CD8-positive, alpha-beta memory T cell (primary cell): ENCODE measurements at regions not wholly inside any gene's neighbourhood (a gene's known extent, or its start where the extent isn't known, plus 50 kb on each side); places are given as distances from the start of the nearest gene placed in this dataset.

Source experiments
- CTCF ChIA-PET: fragments of 350-600 bp; sonication (Branson Sonifier 250); formaldehyde crosslinking; loops from one replicate; lab custom pipeline; 2021; ENCODE audit warnings: antibody characterized with exemption; lab: Charles Lee
- POLR2A ChIA-PET: fragments of 350-600 bp; sonication (Branson Sonifier 250); formaldehyde crosslinking; loops from one replicate; lab custom pipeline; 2021; ENCODE audit warnings: antibody characterized with exemption; lab: Charles Lee
- DNase-seq, 5 donors: peaks; one replicate each; pipeline versions ENCODE4 v3.0.0 to v3.0.0-alpha.2; 2020 to 2022; ENCODE audit warnings: mixed read lengths in 1 of 5
- H3K27ac ChIP-seq: one replicate; pipeline ENCODE4 v1.7.0; 2013; ENCODE audit warnings: low read depth, mild to moderate bottlenecking, low read length, moderate library complexity
- H3K27me3 ChIP-seq: 2 replicates; pipeline ENCODE4 v1.7.0; 2013; ENCODE audit warnings: low read length, mild to moderate bottlenecking; ENCODE audit not compliant: insufficient read depth, poor library complexity, severe bottlenecking
- H3K36me3 ChIP-seq: 2 replicates; pipeline ENCODE4 v1.7.0; 2013; ENCODE audit warnings: mild to moderate bottlenecking, low read length, moderate library complexity; ENCODE audit not compliant: insufficient read depth
- H3K4me1 ChIP-seq: 2 replicates; pipeline ENCODE4 v1.7.0; 2013; ENCODE audit warnings: mild to moderate bottlenecking, low read length, moderate library complexity; ENCODE audit not compliant: insufficient read depth
- H3K4me3 ChIP-seq: 2 replicates; pipeline ENCODE4 v1.7.0; 2013; ENCODE audit warnings: mild to moderate bottlenecking, low read length
- H3K9me3 ChIP-seq: 2 replicates; pipeline ENCODE4 v1.7.0; 2013; ENCODE audit warnings: mild to moderate bottlenecking, low read length
- H3K27ac Mint-ChIP-seq, 8 donors: one replicate each; pipeline ENCODE4 v1.8.0; 2020 to 2021; ENCODE audit warnings: mixed read lengths in 8 of 8, mild to moderate bottlenecking in 6 of 8, inconsistent platforms in 3 of 8, moderate library complexity in 3 of 8
- H3K27me3 Mint-ChIP-seq, 2 donors: one replicate each; pipeline ENCODE4 v1.8.0; 2020 to 2021; ENCODE audit warnings: mixed read lengths in 2 of 2, mild to moderate bottlenecking in 1 of 2, moderate library complexity in 1 of 2
- H3K36me3 Mint-ChIP-seq, 3 donors: one replicate each; pipeline ENCODE4 v1.8.0; 2020 to 2021; ENCODE audit warnings: mixed read lengths in 3 of 3, inconsistent platforms in 1 of 3, mild to moderate bottlenecking in 1 of 3
- H3K4me1 Mint-ChIP-seq, 3 donors: one replicate each; pipeline ENCODE4 v1.8.0; 2020 to 2021; ENCODE audit warnings: mixed read lengths in 3 of 3, inconsistent platforms in 1 of 3, mild to moderate bottlenecking in 1 of 3
- H3K4me3 Mint-ChIP-seq, 7 donors: one replicate each; pipeline ENCODE4 v1.8.0; 2020 to 2021; ENCODE audit warnings: mixed read lengths in 7 of 7, mild to moderate bottlenecking in 6 of 7, moderate library complexity in 4 of 7, inconsistent platforms in 2 of 7
- H3K9me3 Mint-ChIP-seq, 5 donors: one replicate each; pipeline ENCODE4 v1.8.0; 2020 to 2022; ENCODE audit warnings: mixed read lengths in 5 of 5, mild to moderate bottlenecking in 3 of 5, moderate library complexity in 2 of 5, inconsistent platforms in 1 of 5

GRCh38 chr2:215532844-215533243, 97.0 kb upstream of the FN1 start:
- Mint-ChIP-seq H3K4me3 (no peak overlapping the region), H3K9me3 (peaks cover 0 to 12% (median 4%) of the 10 kb centered on the region in 5 donors), H3K36me3 (no peaks in the 10 kb centered on the region), H3K4me1 (no peaks in the 10 kb centered on the region), H3K27me3 (peaks cover 0 to 2% of the 10 kb centered on the region in 2 donors), H3K27ac (no peak overlapping the region)
- Histone ChIP-seq H3K27ac (no peak overlapping the region), H3K4me1 (no peaks in the 10 kb centered on the region), H3K4me3 (no peak overlapping the region), H3K9me3 (no peaks in the 10 kb centered on the region), H3K27me3 (no peaks in the 10 kb centered on the region), H3K36me3 (no peaks in the 10 kb centered on the region)
- ChIA-PET CTCF (no interaction called here), POLR2A (no interaction called here)
- no peak for DNase-seq

- Mint-ChIP-seq H3K4me3 (no peak overlapping the region), H3K27ac (no peak overlapping the region), H3K9me3 (peaks cover 0 to 12% (median 4%) of the 10 kb centered on the region in 5 donors), H3K36me3 (no peaks in the 10 kb centered on the region), H3K27me3 (peaks cover 0 to 2% of the 10 kb centered on the region in 2 donors), H3K4me1 (no peaks in the 10 kb centered on the region)
- ChIA-PET POLR2A (no interaction called here), CTCF (no interaction called here)
- no peak overlapping the region for H3K4me3 ChIP-seq
- H3K27me3 ChIP-seq = no peaks in the 10 kb centered on the region
- no peak for DNase-seq
- no peaks in the 10 kb centered on the region for H3K36me3 ChIP-seq
- no peaks in the 10 kb centered on the region for H3K9me3 ChIP-seq
- H3K4me1 ChIP-seq = no peaks in the 10 kb centered on the region
- H3K27ac ChIP-seq = no peak overlapping the region
Observed at GRCh38 chr2:215531284-215531683, 95.4 kb upstream of the FN1 start.

DNA sequence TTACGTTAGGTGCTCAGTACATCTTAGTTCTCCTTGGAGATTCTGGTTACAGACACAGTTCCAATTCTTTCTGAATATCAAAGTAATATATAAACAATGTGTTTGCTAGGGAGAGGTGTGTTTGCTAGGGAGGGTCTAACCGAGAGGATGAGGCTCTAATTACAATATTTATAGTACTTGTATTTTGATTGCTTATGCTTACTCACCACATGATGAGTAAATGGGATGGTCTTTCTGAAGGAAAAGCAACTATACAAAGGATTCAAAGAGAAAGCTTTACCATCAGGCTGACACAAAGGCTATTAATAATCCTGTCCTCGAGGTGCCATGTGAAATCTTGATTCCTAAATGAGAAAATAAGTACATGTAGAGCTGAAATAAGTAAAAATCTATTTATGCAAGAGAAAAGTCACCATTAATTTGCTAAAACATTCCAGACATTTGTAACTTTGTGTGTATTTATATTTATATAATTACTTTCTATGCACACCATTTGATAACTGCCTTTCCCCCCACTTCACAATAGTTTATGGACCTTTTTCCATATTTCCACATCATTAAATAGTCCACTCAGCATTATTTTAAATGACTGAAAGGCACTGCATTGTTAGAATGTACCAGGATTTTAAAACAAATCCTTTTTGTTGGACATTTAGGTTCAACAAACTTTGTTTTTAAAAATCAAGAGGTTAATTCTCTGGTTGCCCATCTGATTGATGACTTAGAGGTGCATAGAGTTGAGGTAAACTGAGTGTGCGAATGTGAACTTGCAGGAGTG, 94.5 kb upstream of the FN1 start:
- H3K4me3 Mint-ChIP-seq = no peak overlapping the region
- ChIA-PET CTCF (no interaction called here), POLR2A (no interaction called here)
- H3K27ac Mint-ChIP-seq = no peak overlapping the region
- H3K9me3 ChIP-seq = no peaks in the 10 kb centered on the region
- no peaks in the 10 kb centered on the region for H3K27me3 ChIP-seq
- H3K4me3 ChIP-seq = no peak overlapping the region
- peaks cover 0 to 12% (median 4%) of the 10 kb centered on the region in 5 donors for H3K9me3 Mint-ChIP-seq
- H3K27me3 Mint-ChIP-seq = peaks cover 0 to 5% of the 10 kb centered on the region in 2 donors
- no peaks in the 10 kb centered on the region for H3K36me3 ChIP-seq
- no peak for DNase-seq
- no peaks in the 10 kb centered on the region for H3K36me3 Mint-ChIP-seq
- H3K4me1 Mint-ChIP-seq = no peaks in the 10 kb centered on the region
- no peaks in the 10 kb centered on the region for H3K4me1 ChIP-seq
- no peak overlapping the region for H3K27ac ChIP-seq

DNA sequence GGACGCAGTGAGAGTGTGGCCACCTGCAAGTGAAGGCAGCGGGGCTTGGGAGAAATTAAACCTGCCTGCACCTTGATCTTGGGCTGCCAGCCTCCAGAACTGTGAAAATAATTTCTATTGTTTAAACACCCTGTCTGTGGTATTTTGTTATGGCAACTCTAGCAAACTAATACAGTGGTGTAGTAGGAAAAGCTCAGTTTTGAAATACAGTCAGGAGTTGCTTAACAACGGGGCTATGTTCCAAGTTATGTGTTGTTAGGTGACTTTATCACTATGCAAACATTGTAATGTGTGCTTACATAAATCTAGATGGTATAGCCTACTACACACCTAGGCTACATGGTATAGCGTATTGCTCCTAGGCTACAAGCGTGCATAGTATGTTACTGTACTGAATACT, 93.4 kb upstream of the FN1 start:
- POLR2A ChIA-PET = no interaction called here

DNA sequence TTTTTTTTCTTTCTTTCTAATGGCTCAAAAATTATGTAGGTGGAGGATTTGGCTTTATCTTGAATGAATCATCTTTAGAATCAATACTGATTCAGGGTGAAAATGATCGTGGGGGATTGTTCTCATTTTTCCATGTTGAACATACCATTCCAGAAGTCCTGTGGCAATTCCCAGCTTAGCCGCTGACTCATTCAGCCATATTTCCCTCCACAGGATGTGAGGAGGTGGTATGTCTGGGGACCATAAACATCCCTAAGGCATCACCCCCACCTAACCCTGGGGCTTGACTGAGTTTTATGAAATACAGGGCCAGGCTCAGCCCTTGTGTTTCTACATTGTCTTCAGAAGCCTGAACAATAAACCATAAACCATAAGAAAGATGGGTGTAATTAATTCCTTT, 92.7 kb upstream of the FN1 start:
- Histone ChIP-seq H3K4me1 (no peaks in the 10 kb centered on the region), H3K9me3 (no peaks in the 10 kb centered on the region), H3K27me3 (no peaks in the 10 kb centered on the region), H3K27ac (no peak overlapping the region), H3K4me3 (no peak overlapping the region), H3K36me3 (no peaks in the 10 kb centered on the region)
- Mint-ChIP-seq H3K27ac (no peak overlapping the region), H3K36me3 (no peaks in the 10 kb centered on the region), H3K27me3 (peaks cover 0 to 5% of the 10 kb centered on the region in 2 donors), H3K9me3 (peaks cover 0 to 9% (median 4%) of the 10 kb centered on the region in 5 donors), H3K4me1 (no peaks in the 10 kb centered on the region), H3K4me3 (no peak overlapping the region)
- DNase-seq = no peak
- ChIA-PET CTCF (no interaction called here), POLR2A (no interaction called here)

More for the DNA sequence above, 93.4 kb upstream of the FN1 start:
- Mint-ChIP-seq H3K4me1 (no peaks in the 10 kb centered on the region), H3K27me3 (peaks cover 0 to 5% of the 10 kb centered on the region in 2 donors), H3K36me3 (no peaks in the 10 kb centered on the region), H3K27ac (no peak overlapping the region), H3K9me3 (peaks cover 0 to 9% (median 4%) of the 10 kb centered on the region in 5 donors), H3K4me3 (no peak overlapping the region)
- DNase-seq = no peak
- H3K4me3 ChIP-seq = no peak overlapping the region
- H3K27ac ChIP-seq = no peak overlapping the region
- no peaks in the 10 kb centered on the region for H3K9me3 ChIP-seq
- H3K27me3 ChIP-seq = no peaks in the 10 kb centered on the region
- H3K4me1 ChIP-seq = no peaks in the 10 kb centered on the region
- no peaks in the 10 kb centered on the region for H3K36me3 ChIP-seq
- CTCF ChIA-PET = no interaction called here

DNA sequence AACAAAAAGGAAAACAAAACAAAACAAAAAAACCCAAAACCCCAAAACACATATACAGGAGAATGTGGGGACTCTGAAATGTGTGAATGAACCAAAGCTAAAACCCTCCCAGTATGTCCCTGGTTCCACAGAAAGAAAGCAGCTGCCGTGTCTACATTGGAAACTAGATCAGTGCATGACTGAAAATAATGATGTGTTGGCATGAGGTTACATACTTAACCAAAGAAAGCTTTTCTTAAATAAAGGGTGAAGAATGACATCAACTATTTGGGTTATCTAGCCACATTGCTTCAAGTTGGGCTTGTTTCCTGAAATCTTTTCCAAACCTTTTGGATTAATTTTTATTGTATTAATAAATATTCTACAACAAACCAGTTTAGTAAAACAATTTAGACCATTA, 91.9 kb upstream of the FN1 start:
- Mint-ChIP-seq H3K4me3 (no peak overlapping the region), H3K36me3 (peaks cover 0 to 4% (median 0%) of the 10 kb centered on the region in 3 donors), H3K27me3 (peaks cover 0 to 5% of the 10 kb centered on the region in 2 donors), H3K27ac (no peak overlapping the region), H3K9me3 (peaks cover 0 to 2% (median 0%) of the 10 kb centered on the region in 5 donors), H3K4me1 (no peaks in the 10 kb centered on the region)
- Histone ChIP-seq H3K36me3 (no peaks in the 10 kb centered on the region), H3K27ac (no peak overlapping the region), H3K4me3 (no peak overlapping the region), H3K27me3 (no peaks in the 10 kb centered on the region), H3K4me1 (no peaks in the 10 kb centered on the region), H3K9me3 (no peaks in the 10 kb centered on the region)
- ChIA-PET POLR2A (no interaction called here), CTCF (no interaction called here)
- no peak for DNase-seq

- DNase-seq = no peak
- H3K9me3 ChIP-seq = no peaks in the 10 kb centered on the region
- ChIA-PET CTCF (interaction anchor here (1.0 kb wide), 1 partner anchor 23 kb away, joined by 3 read pairs; no protein-coding TSS in a partner anchor), POLR2A (no interaction called here)
- peaks cover 0 to 4% (median 0%) of the 10 kb centered on the region in 3 donors for H3K36me3 Mint-ChIP-seq
- no peak overlapping the region for H3K4me3 Mint-ChIP-seq
- H3K4me3 ChIP-seq = no peak overlapping the region
- no peaks in the 10 kb centered on the region for H3K27me3 ChIP-seq
- H3K4me1 Mint-ChIP-seq = no peaks in the 10 kb centered on the region
- no peaks in the 10 kb centered on the region for H3K4me1 ChIP-seq
- H3K36me3 ChIP-seq = no peaks in the 10 kb centered on the region
- H3K27me3 Mint-ChIP-seq = peaks cover 0 to 5% of the 10 kb centered on the region in 2 donors
- H3K9me3 Mint-ChIP-seq = peaks cover 0 to 2% (median 0%) of the 10 kb centered on the region in 5 donors
- H3K27ac Mint-ChIP-seq = no peak overlapping the region
- no peak overlapping the region for H3K27ac ChIP-seq
Observed at GRCh38 chr2:215526341-215526740, 90.5 kb upstream of the FN1 start.

GRCh38 chr2:215522237-215522636, 86.4 kb upstream of the FN1 start:
- H3K36me3 Mint-ChIP-seq = peaks cover 0 to 4% (median 0%) of the 10 kb centered on the region in 3 donors
- no peak overlapping the region for H3K4me3 Mint-ChIP-seq
- Histone ChIP-seq H3K27ac (no peak overlapping the region), H3K27me3 (no peaks in the 10 kb centered on the region), H3K4me1 (no peaks in the 10 kb centered on the region), H3K36me3 (no peaks in the 10 kb centered on the region), H3K4me3 (no peak overlapping the region), H3K9me3 (no peaks in the 10 kb centered on the region)
- peaks cover 5 to 7% of the 10 kb centered on the region in 2 donors for H3K27me3 Mint-ChIP-seq
- H3K27ac Mint-ChIP-seq = no peak overlapping the region
- ChIA-PET CTCF (no interaction called here), POLR2A (no interaction called here)
- H3K4me1 Mint-ChIP-seq = no peaks in the 10 kb centered on the region
- H3K9me3 Mint-ChIP-seq = peaks cover 0 to 2% (median 0%) of the 10 kb centered on the region in 5 donors
- DNase-seq = no peak
